HTR-8/SVneo (cell line): ENCODE measurements at regions not wholly inside any gene's neighbourhood (a gene's known extent, or its start where the extent isn't known, plus 50 kb on each side); places are given as distances from the start of the nearest gene placed in this dataset.
A peak's percentile ranks its signal among the peaks of the same experiment; 100 is the strongest.
"Not testable (repeated sequence)": the region's sequence is repeated elsewhere in the genome, so short reads cannot be mapped to it uniquely, and the experiment has no call there.

Experiments used
- DNase-seq: peaks from one replicate; pipeline ENCODE4 v3.0.0; 2011; ENCODE audit warnings: low spot score, mixed read lengths; ENCODE audit not compliant: insufficient read length
- FAIRE-seq: peaks from 2 replicates; lab custom pipeline; 2011; peaks lifted over from hg19 to GRCh38; lab: Jason Lieb, UNC

DNA sequence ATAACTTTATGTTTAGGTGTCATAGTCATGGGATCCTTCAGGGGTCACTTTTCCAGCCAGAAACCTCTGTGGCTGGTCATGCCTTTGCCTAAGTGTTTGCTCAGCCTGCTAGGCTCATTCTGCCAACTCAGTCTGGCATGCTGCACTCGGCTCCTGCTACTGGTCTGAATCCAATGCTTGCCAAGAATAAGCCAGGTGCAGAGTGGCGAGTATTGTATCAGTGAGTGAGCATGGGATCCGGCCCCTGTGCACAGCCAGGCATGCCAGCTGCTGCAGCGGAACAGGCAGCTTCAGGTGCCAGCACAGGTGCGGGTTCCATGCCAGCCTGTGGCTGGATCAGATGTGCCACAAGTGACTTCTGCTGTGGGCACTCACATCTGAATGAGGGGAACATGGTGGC is 1269.3 kb upstream of the CNTN5 start:
- no peak for FAIRE-seq
- DNase-seq, result no peak

GRCh38 chr11:97751952-97752351 is 1268.8 kb upstream of the CNTN5 start:
- DNase-seq (no peak), FAIRE-seq (no peak)

DNA sequence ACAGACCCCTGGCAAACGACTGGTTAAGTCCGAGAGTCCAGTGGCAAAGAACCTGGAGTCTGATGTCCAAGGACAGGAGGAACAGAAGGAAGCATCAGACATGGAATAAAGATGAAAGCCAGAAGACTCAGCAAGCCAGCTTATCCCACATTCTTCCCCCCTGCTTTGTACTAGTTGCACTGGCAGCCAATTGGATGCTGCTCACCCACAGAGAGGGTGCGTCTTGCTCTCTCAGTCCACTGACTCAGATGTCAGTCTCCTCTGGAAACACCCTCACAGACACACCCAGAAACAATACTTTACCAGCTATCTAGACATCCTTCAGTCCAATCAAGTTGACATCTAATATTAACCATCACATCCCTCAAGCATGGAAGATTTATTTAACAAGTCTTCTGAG is 1265.8 kb upstream of the CNTN5 start:
- no peak for FAIRE-seq
- DNase-seq, result no peak

DNA sequence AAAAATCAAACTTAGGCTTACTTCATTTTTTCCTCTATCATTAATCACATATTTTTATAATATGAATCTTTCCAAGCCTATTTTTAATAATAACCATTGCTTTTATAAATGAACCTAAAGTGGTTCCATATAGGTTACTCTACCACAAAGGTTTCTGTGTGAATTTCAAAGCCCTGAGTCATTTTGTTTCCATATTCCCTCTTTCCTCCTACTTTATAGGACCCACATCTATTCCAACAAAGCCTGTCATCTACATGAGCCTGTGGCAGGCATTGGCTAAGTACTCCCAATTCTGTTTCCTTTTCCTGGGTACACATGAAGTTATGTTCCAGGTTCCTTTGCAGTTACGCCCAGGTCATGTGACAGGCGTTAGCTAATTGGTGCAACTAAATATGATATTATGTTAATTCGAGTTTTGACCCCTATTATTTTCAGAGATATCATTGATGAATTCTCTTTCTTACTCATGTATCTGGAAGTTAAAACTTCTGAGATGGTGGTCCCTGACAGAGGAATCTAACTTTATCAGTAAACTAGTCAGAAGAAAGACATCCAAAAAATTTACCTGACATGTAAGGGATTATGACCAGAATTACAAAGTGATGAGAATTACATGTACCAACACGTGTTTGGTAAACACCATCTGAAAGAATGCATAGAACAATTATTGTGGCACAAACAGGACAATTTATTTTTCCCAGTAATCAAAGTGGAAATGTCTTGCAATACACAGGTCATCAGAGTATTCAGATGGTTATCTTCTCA is 1264.0 kb upstream of the CNTN5 start:
- DNase-seq, result no peak
- peak; percentile 26 for FAIRE-seq

DNA sequence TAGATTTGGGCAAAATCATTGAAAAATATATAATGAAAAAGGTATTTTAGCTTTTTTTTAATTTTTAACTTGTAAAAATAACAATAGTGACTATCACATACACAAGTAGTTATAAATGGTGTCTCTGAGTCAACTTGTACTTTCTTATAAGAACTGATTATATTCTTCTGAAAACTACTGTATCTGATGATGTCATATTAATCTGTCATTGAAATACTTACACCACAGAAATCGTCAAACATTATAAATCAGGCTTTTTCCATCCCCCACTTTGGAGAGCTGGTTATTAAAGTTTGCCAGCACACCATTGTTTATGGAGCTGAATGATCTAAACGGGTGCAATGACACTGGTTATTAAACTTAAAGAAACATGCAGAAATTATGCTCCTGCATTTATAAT is 1259.6 kb upstream of the CNTN5 start:
- FAIRE-seq, result no peak
- no peak for DNase-seq

GRCh38 chr11:97764193-97764592 is 1256.6 kb upstream of the CNTN5 start:
- FAIRE-seq (no peak), DNase-seq (no peak)

DNA sequence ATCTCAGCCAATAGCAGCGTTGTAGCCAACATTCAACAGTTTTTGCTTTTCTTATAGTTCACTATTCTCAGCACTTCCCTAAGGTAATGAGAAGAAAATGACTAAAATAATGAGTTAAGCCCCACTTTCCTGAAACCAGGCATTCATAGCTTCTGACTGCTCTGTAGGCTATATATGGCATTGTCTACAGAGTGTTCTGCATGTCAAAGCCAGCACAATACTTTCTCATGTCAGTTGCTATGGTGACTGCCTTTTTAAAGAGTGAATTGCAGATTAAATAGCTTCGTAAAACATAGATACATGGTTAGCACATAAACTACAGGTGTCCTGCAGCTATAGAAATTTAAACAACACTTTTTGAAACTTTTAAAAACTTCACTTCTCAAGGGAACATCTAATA is 1256.1 kb upstream of the CNTN5 start:
- DNase-seq, result no peak

DNA sequence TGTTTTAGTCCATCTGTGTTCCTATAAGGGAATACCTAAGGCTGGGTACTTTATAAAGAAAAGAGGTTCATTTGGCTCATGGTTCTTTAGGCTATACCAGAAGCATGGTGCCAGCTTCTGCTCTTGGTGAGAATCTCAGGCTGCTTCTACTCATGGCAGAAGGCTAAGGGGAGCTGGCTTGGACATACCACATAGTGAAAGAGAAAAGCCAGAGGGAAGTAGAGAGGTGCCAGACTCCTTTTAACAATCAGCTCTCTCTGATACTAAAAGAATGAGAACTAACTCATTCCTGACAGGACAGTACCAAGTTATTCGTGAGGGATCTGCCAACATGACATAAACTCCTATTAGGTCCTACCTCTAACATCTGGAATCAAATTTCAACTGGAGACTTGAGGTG is 1250.2 kb upstream of the CNTN5 start:
- DNase-seq (no peak), FAIRE-seq (no peak)

More for the DNA sequence above, 1256.1 kb upstream of the CNTN5 start:
- no peak for FAIRE-seq

- DNase-seq, result no peak
- no peak for FAIRE-seq
Measured at GRCh38 chr11:97772705-97773104, 1248.0 kb upstream of the CNTN5 start.

GRCh38 chr11:97784388-97784787 is 1236.4 kb upstream of the CNTN5 start:
- not testable (repeated sequence) for DNase-seq, FAIRE-seq

DNA sequence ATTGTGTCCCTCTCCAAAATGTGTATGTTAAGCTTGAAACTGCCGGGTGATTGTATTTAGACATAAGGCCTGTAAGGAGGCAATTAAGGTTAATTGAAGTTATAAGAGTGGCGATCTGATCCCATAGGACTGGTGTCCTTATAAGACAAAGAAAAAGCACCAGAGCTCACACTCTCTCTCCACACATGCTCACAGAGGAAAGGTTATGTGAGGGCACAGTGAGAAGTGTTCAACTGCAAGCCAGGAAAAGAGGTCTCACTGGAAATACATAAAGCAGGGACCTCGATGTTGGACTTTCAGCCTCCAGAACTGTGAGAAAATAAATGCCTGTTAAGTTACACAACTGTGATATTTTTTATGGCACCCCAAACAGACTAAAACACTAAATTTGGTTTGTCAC is 1233.8 kb upstream of the CNTN5 start:
- FAIRE-seq, result no peak
- DNase-seq, result no peak

- DNase-seq (no peak), FAIRE-seq (no peak)
Measured at GRCh38 chr11:97794876-97795275, 1225.9 kb upstream of the CNTN5 start.

- FAIRE-seq, result no peak
- no peak for DNase-seq
Measured at GRCh38 chr11:97800891-97801290, 1219.9 kb upstream of the CNTN5 start.

GRCh38 chr11:97814325-97814959 is 1206.3 kb upstream of the CNTN5 start:
- DNase-seq (peak; percentile 4), FAIRE-seq (no peak)

GRCh38 chr11:97815667-97816066 is 1205.1 kb upstream of the CNTN5 start:
- DNase-seq (no peak), FAIRE-seq (no peak)

GRCh38 chr11:97832451-97832850 is 1188.3 kb upstream of the CNTN5 start:
- DNase-seq (no peak), FAIRE-seq (no peak)

- FAIRE-seq, result no peak
- no peak for DNase-seq
Measured at GRCh38 chr11:97833412-97833811, 1187.3 kb upstream of the CNTN5 start.

GRCh38 chr11:97844016-97844415 is 1176.7 kb upstream of the CNTN5 start:
- no peak for FAIRE-seq
- DNase-seq, result no peak

DNA sequence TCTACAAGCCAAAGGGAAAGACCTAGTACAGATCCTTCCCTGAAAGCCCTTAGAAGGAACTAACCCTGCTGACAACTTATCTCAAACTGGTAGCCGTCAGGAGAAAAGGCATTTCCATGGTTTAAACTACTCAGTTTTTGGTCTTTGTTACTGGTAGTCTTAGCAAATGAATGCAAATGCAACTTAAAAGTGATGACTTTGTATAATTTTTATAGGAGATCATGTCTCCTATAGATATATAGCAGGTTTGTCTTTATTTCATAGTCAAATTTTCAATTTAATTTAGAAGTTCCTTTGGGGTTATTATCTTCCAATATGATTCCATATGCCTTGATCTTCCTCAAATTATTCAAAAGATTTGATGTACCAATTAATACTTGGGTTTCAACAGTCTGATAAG is 1173.0 kb upstream of the CNTN5 start:
- FAIRE-seq, result no peak
- no peak for DNase-seq

DNA sequence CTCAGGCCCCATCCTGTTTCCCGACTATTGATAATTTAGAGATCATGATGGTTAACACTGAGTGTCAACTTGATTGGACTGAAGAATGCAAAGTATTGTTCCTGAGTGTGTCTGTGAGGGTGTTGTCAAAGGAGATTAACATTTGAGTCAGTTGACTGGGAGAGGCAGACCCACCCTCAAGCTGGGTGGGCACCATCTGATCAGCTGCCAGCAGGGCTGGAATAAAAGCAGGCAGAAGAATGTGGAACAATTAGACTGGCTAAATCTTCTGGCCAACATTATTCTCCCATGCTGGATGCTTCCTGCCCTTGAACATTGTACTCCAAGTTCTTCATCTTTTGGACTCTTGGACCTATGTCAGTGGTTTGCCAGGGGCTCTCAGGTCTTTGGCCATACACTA is 1170.0 kb upstream of the CNTN5 start:
- DNase-seq (no peak), FAIRE-seq (no peak)

- FAIRE-seq, result no peak
- no peak for DNase-seq
Measured at GRCh38 chr11:97854357-97854756, 1166.4 kb upstream of the CNTN5 start.

DNA sequence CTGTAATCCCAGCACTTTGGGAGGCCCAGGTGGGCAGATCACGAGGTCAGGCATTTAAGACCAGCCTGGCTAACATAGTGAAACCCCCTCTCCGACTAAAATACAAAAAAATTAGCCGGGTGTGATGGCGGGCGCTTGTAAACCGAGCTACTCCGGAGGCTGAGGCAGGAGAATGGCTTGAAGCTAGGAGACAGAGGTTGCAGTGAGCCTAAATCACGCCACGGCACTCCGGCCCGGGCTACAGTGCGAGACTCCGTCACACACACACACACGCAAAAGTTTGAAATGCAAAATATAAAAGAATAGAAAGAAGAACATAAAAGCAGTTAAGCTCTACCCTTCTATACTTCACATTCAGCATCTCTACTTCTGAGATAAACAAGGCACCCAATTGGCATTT is 1165.9 kb upstream of the CNTN5 start:
- FAIRE-seq, result no peak
- DNase-seq, result no peak
